Lung (tissue), 11 donors: ENCODE measurements at regions not wholly inside any gene's neighbourhood (a gene's known extent, or its start where the extent isn't known, plus 50 kb on each side); places are given as distances from the start of the nearest gene placed in this dataset.

Source experiments
- ATAC-seq: fragments of 200-7000 bp; cut with Tn5 transposase; one replicate; pipeline ENCODE4 v1.9.1; 2020; ENCODE audit warnings: moderate number of reproducible peaks; ENCODE audit not compliant: insufficient read depth, low FRiP score
- DNase-seq, 3 donors: peaks; one replicate each; pipeline ENCODE4 v3.0.0-alpha.2; 2013 to 2017
- H3K27ac ChIP-seq, 2 donors: one replicate each; pipeline ENCODE4 v1.5.1; 2013; ENCODE audit warnings: mild to moderate bottlenecking in 2 of 2, moderate library complexity in 2 of 2, control low read depth in 1 of 2, inconsistent platforms in 1 of 2, low read depth in 1 of 2, low read length in 1 of 2
- H3K27me3 ChIP-seq, 3 donors: one replicate each; pipeline ENCODE4 v1.5.1; 2013; ENCODE audit warnings: low read length in 2 of 3; ENCODE audit not compliant: control insufficient read depth in 3 of 3, insufficient read depth in 3 of 3
- H3K36me3 ChIP-seq, 4 donors: one replicate each; pipeline ENCODE4 v1.5.1; 2013; ENCODE audit warnings: low read length in 4 of 4, mild to moderate bottlenecking in 1 of 4, moderate library complexity in 1 of 4; ENCODE audit not compliant: control insufficient read depth in 4 of 4, insufficient read depth in 4 of 4
- H3K4me1 ChIP-seq, 5 donors: one replicate each; pipeline ENCODE4 v1.5.1; 2013; ENCODE audit warnings: low read length in 5 of 5, mild to moderate bottlenecking in 2 of 5, moderate library complexity in 1 of 5; ENCODE audit not compliant: control insufficient read depth in 5 of 5, insufficient read depth in 5 of 5
- H3K4me3 ChIP-seq: one replicate; pipeline ENCODE4 v1.5.1; 2013; ENCODE audit warnings: mild to moderate bottlenecking, control low read depth, moderate library complexity
- H3K9ac ChIP-seq, 2 donors: one replicate each; pipeline ENCODE4 v1.5.1; 2013; ENCODE audit warnings: low read length in 2 of 2, control low read depth in 1 of 2; ENCODE audit not compliant: insufficient read depth in 1 of 2
- H3K9me3 ChIP-seq, 4 donors: one replicate each; pipeline ENCODE4 v1.5.1; 2013; ENCODE audit warnings: low read length in 3 of 4, mild to moderate bottlenecking in 1 of 4, moderate library complexity in 1 of 4; ENCODE audit not compliant: control insufficient read depth in 4 of 4, insufficient read depth in 3 of 4
- CTCF ChIP-seq: IDR thresholded peaks from 2 replicates; pipeline ENCODE4 v1.5.1; 2012; ENCODE audit warnings: mild to moderate bottlenecking; ENCODE audit errors: control extremely low read depth, extremely low read depth
- WGBS, 2 donors: extraction: QIAGEN DNeasy Blood & Tissue Kit; methylation state at CpG; one replicate each; pipeline ENCODE4 v1.1.7; 2013; 5-methylcytosine and 5-hydroxymethylcytosine counted together
- donor health status: control.
- donor health status: control.
- donor health status: Bipolar disorder and iron deficiency.
- donor health status: healthy.
- donor health status: DM: yes; HTN: yes; CAD: no.

- Histone ChIP-seq H3K4me3 (no peak overlapping the region), H3K36me3 (no peaks in the 10 kb centered on the region), H3K27me3 (no peaks in the 10 kb centered on the region), H3K4me1 (peaks cover 0 to 2% (median 0%) of the 10 kb centered on the region in 5 donors), H3K9ac (no peak overlapping the region), H3K27ac (no peak overlapping the region), H3K9me3 (no peaks in the 10 kb centered on the region)
- TF ChIP-seq CTCF: no peak
- DNase-seq (no peak), ATAC-seq (no peak)
- 48 to 51% methylated on average over 2 of the region's 2 CpGs for WGBS, 2 donors
Measured at GRCh38 chr12:92277795-92278194, 132.1 kb upstream of the BTG1 start.

GRCh38 chr12:92276276-92276675, 130.6 kb upstream of the BTG1 start:
- H3K36me3 ChIP-seq: no peaks in the 10 kb centered on the region
- no peak overlapping the region for H3K4me3 ChIP-seq
- ATAC-seq: no peak
- WGBS, 2 donors: 98 to 100% methylated on average over 1 of the region's 1 CpG
- no peak for TF ChIP-seq CTCF
- peaks cover 0 to 5% (median 1%) of the 10 kb centered on the region in 5 donors for H3K4me1 ChIP-seq
- H3K9me3 ChIP-seq: no peaks in the 10 kb centered on the region
- H3K27me3 ChIP-seq: no peaks in the 10 kb centered on the region
- H3K27ac ChIP-seq: no peak overlapping the region
- no peak overlapping the region for H3K9ac ChIP-seq
- no peak for DNase-seq

DNA sequence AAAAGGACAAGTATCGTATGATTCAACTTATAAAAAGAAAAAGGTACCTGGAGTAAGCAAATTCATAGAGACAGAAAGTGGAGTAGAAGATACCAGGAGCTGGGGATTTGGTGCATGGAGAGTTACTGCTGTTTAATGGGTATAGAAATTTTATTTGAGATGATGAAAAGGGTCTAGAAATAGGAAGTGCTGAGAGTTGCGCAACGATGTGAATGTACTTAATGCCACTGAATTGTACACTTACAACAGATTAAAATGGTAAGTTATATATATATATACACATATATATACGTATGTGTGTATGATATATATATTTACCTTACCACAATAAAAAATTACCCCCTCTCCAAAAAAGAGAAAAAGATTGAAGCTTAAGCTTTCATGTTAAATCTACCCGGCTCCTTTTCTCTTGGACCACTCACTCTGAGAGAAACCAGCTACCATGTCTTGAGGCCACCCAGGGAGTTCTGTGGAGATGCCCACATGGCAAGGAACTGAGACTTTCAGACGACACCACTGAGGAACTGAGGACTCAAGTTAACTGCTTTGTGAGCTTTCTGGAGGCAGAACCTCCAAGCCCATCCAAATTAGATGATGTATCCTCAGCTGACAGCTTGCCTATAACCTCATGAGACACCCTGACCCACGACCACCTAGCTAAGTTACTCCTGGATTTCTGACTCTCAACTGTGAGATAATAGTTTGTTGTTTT, 130.0 kb upstream of the BTG1 start:
- TF ChIP-seq CTCF: no peak
- H3K4me3 ChIP-seq: no peak overlapping the region
- 71 to 73% methylated on average over 7 of the region's 7 CpGs for WGBS, 2 donors
- ATAC-seq (no peak), DNase-seq (no peak)
- H3K4me1 ChIP-seq: peaks cover 0 to 5% (median 1%) of the 10 kb centered on the region in 5 donors
- H3K27me3 ChIP-seq: no peaks in the 10 kb centered on the region
- no peak overlapping the region for H3K27ac ChIP-seq
- no peaks in the 10 kb centered on the region for H3K36me3 ChIP-seq
- no peak overlapping the region for H3K9ac ChIP-seq
- H3K9me3 ChIP-seq: no peaks in the 10 kb centered on the region

DNA sequence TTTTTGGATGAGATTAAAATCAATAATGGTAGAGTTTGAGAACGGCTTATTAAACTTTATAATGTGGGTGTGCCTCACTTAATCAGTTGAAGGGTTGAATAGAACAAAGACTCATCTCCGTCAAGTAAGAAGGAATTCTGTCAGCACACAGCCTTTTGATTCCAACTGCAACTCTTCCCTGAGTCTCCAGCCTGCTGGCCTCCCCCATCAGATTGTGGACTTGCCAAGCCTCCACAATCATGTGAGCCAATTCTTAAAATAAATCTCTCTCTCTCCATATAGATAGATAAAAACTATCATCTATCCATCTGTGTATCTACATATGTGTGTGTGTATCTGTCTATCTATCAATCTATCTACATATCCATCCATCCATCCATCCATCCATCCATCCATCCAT, 127.4 kb upstream of the BTG1 start:
- H3K9ac ChIP-seq: no peak overlapping the region
- WGBS, 2 donors: 90 to 93% methylated on average over 2 of the region's 2 CpGs
- H3K4me3 ChIP-seq: no peak overlapping the region
- no peaks in the 10 kb centered on the region for H3K36me3 ChIP-seq
- peaks cover 0 to 5% (median 0%) of the 10 kb centered on the region in 5 donors for H3K4me1 ChIP-seq
- no peaks in the 10 kb centered on the region for H3K9me3 ChIP-seq
- no peak overlapping the region for H3K27ac ChIP-seq
- DNase-seq (no peak), ATAC-seq (no peak)
- TF ChIP-seq CTCF: no peak
- no peaks in the 10 kb centered on the region for H3K27me3 ChIP-seq
